ENCODE measurements at regions not wholly inside any gene's neighbourhood (a gene's known extent, or its start where the extent isn't known, plus 50 kb on each side); places are given as distances from the start of the nearest gene placed in this dataset.

- TF ChIP-seq CTCF (conservative IDR thresholded peaks at IDR 0.05 in 1 of 2, IDR thresholded peaks at IDR 0.05 in 1 of 2; ENCODE audit: extremely low read depth in 1 of 2, insufficient read depth in 1 of 2, low read depth in 1 of 2, low read length in 2 of 2) (no peak), EZH2 (IDR thresholded peaks at IDR 0.05; ENCODE audit: borderline replicate concordance, low read length) (no peak)
Observed at GRCh38 chr6:16019462-16019861, 109.4 kb upstream of the MYLIP start.

Measured in mammary epithelial cell (primary cell).